GM12892 (cell line): ENCODE measurements at regions not wholly inside any gene's neighbourhood (a gene's known extent, or its start where the extent isn't known, plus 50 kb on each side); places are given as distances from the start of the nearest gene placed in this dataset.

Experiments
- POLR2A ChIP-seq: IDR thresholded peaks from 2 replicates; pipeline ENCODE4 v1.6.1; 2011; ENCODE audit warnings: low read depth, low read length, control low read depth
- POLR2AphosphoS5 ChIP-seq: IDR thresholded peaks from 2 replicates; pipeline ENCODE4 v1.6.1; 2011; ENCODE audit warnings: low read depth, low read length, control low read depth
- TAF1 ChIP-seq: IDR thresholded peaks from 2 replicates; pipeline ENCODE4 v1.6.1; 2011; ENCODE audit warnings: low read depth, mild to moderate bottlenecking, control low read depth, low read length, borderline replicate concordance

DNA sequence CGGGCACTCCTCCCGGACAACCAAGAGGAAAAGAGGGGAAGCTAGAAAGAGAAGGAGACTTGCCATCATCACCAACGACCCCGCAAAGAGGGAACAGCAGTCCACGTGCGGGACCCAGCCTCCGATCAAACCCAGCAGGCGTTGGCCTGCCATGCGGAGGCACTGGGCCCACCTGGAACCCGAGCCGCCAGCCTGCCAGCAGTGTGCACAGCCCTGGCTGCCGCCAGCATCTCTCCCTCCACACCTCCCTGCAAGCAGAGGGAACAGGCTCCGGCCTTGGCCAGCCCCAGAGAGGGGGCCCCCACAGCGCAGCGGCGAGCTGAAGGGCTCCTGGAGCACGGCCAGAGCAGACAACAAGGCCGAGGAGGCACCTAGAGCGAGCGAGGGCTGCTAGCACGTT is 1244.7 kb upstream of the B3GALT2 start:
- TF ChIP-seq POLR2AphosphoS5: no peak
- TF ChIP-seq POLR2A: no peak
- no peak for TF ChIP-seq TAF1
